ENCODE measurements at regions not wholly inside any gene's neighbourhood (a gene's known extent, or its start where the extent isn't known, plus 50 kb on each side); places are given as distances from the start of the nearest gene placed in this dataset.

DNA sequence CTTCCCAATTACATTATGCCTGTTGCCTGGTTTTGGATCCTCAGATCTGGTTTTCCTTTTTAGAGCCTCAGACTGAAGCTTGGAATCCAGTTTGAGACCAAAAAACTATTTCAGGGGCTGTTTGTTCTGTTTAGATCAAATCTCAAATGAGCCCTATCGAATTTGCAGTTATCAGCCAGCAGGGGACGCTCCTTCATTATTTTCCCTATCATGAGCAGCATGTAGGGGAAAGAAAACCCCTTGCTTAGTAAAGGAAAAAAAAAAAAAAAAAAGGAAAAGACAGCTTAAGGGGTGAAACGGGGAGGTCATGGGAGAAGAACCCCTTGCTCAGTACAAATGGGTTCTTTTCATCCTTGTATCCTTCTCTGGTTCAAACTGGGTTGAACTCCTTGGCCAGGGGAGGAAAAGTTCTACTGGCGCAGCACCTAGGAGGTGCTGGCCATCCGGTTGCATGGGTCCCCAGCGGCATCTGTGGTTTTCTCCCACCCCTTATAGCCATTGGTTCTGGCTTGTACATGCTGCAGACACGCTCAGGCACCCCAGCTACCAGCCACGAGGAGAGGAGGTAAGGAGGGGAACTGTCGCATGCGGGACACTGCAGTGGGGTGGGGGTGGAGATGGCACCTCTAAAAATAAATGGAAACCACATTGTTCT lies 1375.1 kb upstream of the ALCAM start:
- Histone ChIP-seq H3K27ac (ENCODE audit: low read length) (no peak overlapping the region), H3K36me3 (ENCODE audit: insufficient read depth, low read length) (no peaks in the 10 kb centered on the region), H3K4me1 (ENCODE audit: insufficient read depth, low read length) (no peaks in the 10 kb centered on the region), H3K4me3 (ENCODE audit: low read depth in 1 of 2, low read length in 2 of 2) (no peak overlapping the region), H3K9ac (ENCODE audit: low read depth, low read length) (no peak overlapping the region), H3K9me3 (ENCODE audit: insufficient read depth, low read length, severe bottlenecking) (no peaks in the 10 kb centered on the region), H3K27me3 (ENCODE audit: insufficient read depth, low read length, poor library complexity) (no peaks in the 10 kb centered on the region), H3K79me2 (ENCODE audit: insufficient read depth, low read length) (no peaks in the 10 kb centered on the region), H3K4me2 (ENCODE audit: insufficient read depth, low read length) (no peak overlapping the region), H2AFZ (ENCODE audit: low read depth, low read length) (no peak overlapping the region), H4K20me1 (ENCODE audit: insufficient read depth, low read length) (no peaks in the 10 kb centered on the region)
- TF ChIP-seq, protein P1, sequence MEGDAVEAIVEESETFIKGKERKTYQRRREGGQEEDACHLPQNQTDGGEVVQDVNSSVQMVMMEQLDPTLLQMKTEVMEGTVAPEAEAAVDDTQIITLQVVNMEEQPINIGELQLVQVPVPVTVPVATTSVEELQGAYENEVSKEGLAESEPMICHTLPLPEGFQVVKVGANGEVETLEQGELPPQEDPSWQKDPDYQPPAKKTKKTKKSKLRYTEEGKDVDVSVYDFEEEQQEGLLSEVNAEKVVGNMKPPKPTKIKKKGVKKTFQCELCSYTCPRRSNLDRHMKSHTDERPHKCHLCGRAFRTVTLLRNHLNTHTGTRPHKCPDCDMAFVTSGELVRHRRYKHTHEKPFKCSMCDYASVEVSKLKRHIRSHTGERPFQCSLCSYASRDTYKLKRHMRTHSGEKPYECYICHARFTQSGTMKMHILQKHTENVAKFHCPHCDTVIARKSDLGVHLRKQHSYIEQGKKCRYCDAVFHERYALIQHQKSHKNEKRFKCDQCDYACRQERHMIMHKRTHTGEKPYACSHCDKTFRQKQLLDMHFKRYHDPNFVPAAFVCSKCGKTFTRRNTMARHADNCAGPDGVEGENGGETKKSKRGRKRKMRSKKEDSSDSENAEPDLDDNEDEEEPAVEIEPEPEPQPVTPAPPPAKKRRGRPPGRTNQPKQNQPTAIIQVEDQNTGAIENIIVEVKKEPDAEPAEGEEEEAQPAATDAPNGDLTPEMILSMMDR (IDR thresholded peaks at IDR 0.05; ENCODE audit: borderline replicate concordance, extremely low read depth, low read length, poor library complexity, severe bottlenecking), result peak; percentile 36
- TF ChIP-seq EZH2 (IDR thresholded peaks at IDR 0.05; ENCODE audit: borderline replicate concordance, low read depth, low read length, severe bottlenecking), result no peak
- ATAC-seq (ENCODE audit: insufficient read depth, low read depth), result no peak
- no peak for DNase-seq

DNA sequence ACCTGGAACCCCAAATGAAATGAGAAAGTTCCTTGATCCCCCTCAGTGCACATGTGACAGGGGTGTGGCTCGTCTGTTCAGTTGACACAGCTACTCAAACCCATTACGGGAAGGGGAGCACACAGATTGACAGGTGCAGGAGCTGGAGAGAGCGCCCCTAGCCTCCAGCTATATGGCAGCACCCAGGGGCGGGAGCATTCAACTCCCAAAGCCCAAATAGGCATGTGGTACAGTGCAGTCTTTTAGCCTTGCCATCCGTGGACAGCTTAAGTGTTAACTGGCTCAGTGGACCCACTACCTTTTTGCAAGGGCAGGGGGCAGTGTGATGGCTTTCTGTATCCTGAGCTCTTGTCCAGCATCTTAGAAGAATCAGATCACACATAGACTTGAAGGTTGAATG lies 1374.2 kb upstream of the ALCAM start:
- TF ChIP-seq, protein P1 (IDR thresholded peaks at IDR 0.05; ENCODE audit: borderline replicate concordance, extremely low read depth, low read length, poor library complexity, severe bottlenecking), result no peak
- no peak for TF ChIP-seq EZH2 (IDR thresholded peaks at IDR 0.05; ENCODE audit: borderline replicate concordance, low read depth, low read length, severe bottlenecking)

DNA sequence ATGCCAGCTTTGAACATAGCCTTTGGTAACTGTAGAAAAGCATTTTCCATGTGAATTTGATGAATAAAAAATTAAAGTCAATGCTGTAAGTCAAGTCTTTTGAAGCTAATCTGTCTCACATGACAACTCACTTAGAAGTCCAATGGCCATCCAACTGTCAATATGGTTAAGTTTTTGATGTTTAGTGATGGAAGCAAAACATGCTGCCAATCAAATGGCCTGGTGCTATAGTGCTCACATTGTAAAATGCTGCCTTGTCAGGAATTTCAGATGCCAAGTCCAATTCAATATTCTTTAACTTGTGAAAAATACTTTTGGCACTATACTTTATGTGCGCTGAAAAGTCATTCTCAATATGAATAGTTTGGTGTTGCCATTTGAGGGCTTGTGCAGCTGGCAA lies 1361.8 kb upstream of the ALCAM start:
- Histone ChIP-seq H3K4me1 (ENCODE audit: insufficient read depth, low read length) (no peaks in the 10 kb centered on the region), H3K4me3 (ENCODE audit: low read depth in 1 of 2, low read length in 2 of 2) (no peak overlapping the region), H4K20me1 (ENCODE audit: insufficient read depth, low read length) (no peaks in the 10 kb centered on the region), H3K4me2 (ENCODE audit: insufficient read depth, low read length) (no peak overlapping the region), H3K27ac (ENCODE audit: low read length) (no peak overlapping the region), H3K9ac (ENCODE audit: low read depth, low read length) (no peak overlapping the region), H3K27me3 (ENCODE audit: insufficient read depth, low read length, poor library complexity) (no peaks in the 10 kb centered on the region), H3K9me3 (ENCODE audit: insufficient read depth, low read length, severe bottlenecking) (no peaks in the 10 kb centered on the region), H3K79me2 (ENCODE audit: insufficient read depth, low read length) (no peaks in the 10 kb centered on the region), H3K36me3 (ENCODE audit: insufficient read depth, low read length) (no peaks in the 10 kb centered on the region), H2AFZ (ENCODE audit: low read depth, low read length) (no peak overlapping the region)
- ATAC-seq (ENCODE audit: insufficient read depth, low read depth) (no peak), DNase-seq (no peak)
- TF ChIP-seq EZH2 (IDR thresholded peaks at IDR 0.05; ENCODE audit: borderline replicate concordance, low read depth, low read length, severe bottlenecking), result no peak
- TF ChIP-seq, protein P1 (IDR thresholded peaks at IDR 0.05; ENCODE audit: borderline replicate concordance, extremely low read depth, low read length, poor library complexity, severe bottlenecking), result no peak

More for the DNA sequence above, 1374.2 kb upstream of the ALCAM start:
- H3K79me2 ChIP-seq (ENCODE audit: insufficient read depth, low read length), result no peaks in the 10 kb centered on the region
- H3K4me3 ChIP-seq (ENCODE audit: low read depth in 1 of 2, low read length in 2 of 2), result no peak overlapping the region
- no peaks in the 10 kb centered on the region for H3K27me3 ChIP-seq (ENCODE audit: insufficient read depth, low read length, poor library complexity)
- H3K9ac ChIP-seq (ENCODE audit: low read depth, low read length), result no peak overlapping the region
- H2AFZ ChIP-seq (ENCODE audit: low read depth, low read length), result no peak overlapping the region
- H4K20me1 ChIP-seq (ENCODE audit: insufficient read depth, low read length), result no peaks in the 10 kb centered on the region
- no peaks in the 10 kb centered on the region for H3K4me1 ChIP-seq (ENCODE audit: insufficient read depth, low read length)
- ATAC-seq (ENCODE audit: insufficient read depth, low read depth) (no peak), DNase-seq (no peak)
- H3K4me2 ChIP-seq (ENCODE audit: insufficient read depth, low read length), result no peak overlapping the region
- H3K36me3 ChIP-seq (ENCODE audit: insufficient read depth, low read length), result no peaks in the 10 kb centered on the region
- no peaks in the 10 kb centered on the region for H3K9me3 ChIP-seq (ENCODE audit: insufficient read depth, low read length, severe bottlenecking)
- H3K27ac ChIP-seq (ENCODE audit: low read length), result no peak overlapping the region
